Activated naive CD8-positive, alpha-beta T cell (primary cell): ENCODE measurements at regions not wholly inside any gene's neighbourhood (a gene's known extent, or its start where the extent isn't known, plus 50 kb on each side); places are given as distances from the start of the nearest gene placed in this dataset.

Experiments used
- H3K27ac Mint-ChIP-seq: one replicate; pipeline ENCODE4 v1.8.0; 2021; ENCODE audit warnings: mixed read lengths
- H3K27me3 Mint-ChIP-seq: one replicate; pipeline ENCODE4 v1.8.0; 2021; ENCODE audit warnings: mixed read lengths
- H3K36me3 Mint-ChIP-seq: one replicate; pipeline ENCODE4 v1.8.0; 2021; ENCODE audit warnings: mixed read lengths
- H3K4me1 Mint-ChIP-seq: one replicate; pipeline ENCODE4 v1.8.0; 2021; ENCODE audit warnings: low read depth, mixed read lengths
- H3K4me3 Mint-ChIP-seq: one replicate; pipeline ENCODE4 v1.8.0; 2021; ENCODE audit warnings: mild to moderate bottlenecking, mixed read lengths
- H3K9me3 Mint-ChIP-seq: one replicate; pipeline ENCODE4 v1.8.0; 2021; ENCODE audit warnings: low read depth, mixed read lengths

DNA sequence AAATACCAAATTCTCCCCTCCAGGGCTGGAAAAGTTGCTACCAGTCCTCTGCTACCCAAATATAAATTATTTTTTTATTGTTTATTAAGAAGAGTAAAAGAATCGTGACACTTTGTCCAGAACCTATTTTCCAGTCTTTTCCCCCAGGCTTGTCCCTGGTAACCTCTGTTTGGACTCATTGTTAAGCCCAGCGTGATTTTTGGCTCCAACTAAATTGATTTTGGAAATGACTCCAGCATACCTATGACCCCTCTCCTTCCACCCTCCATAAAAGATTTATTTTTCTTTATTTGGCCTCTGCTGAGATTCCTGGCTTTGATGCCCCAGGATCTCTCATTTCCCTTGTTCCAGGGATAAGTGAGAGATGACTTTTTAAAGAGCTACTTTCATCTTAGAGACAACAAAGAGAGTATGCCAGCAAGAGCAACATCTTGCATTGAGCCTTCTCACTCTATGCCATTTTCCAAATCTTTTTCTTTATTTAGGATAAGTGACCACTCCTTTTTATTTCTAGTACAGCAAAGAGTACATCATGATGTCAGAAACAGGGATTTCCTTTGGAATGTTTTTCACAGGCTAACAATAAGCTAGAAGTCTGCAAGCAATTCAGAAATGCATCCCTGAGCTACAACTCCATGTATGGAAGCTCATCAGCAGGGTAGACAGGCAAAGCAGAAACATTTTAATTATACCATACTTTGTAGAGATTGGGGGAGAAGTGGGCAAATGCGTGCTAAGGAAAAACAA, 75.8 kb downstream of the DAD1 start:
- H3K36me3 Mint-ChIP-seq: peaks cover 51% of the 10 kb centered on the region
- H3K27ac Mint-ChIP-seq: peak overlapping the region; percentile 100
- H3K27me3 Mint-ChIP-seq: no peaks in the 10 kb centered on the region
- no peaks in the 10 kb centered on the region for H3K9me3 Mint-ChIP-seq
- H3K4me1 Mint-ChIP-seq: peaks cover 78% of the 10 kb centered on the region
- peak overlapping the region; percentile 95 for H3K4me3 Mint-ChIP-seq

DNA sequence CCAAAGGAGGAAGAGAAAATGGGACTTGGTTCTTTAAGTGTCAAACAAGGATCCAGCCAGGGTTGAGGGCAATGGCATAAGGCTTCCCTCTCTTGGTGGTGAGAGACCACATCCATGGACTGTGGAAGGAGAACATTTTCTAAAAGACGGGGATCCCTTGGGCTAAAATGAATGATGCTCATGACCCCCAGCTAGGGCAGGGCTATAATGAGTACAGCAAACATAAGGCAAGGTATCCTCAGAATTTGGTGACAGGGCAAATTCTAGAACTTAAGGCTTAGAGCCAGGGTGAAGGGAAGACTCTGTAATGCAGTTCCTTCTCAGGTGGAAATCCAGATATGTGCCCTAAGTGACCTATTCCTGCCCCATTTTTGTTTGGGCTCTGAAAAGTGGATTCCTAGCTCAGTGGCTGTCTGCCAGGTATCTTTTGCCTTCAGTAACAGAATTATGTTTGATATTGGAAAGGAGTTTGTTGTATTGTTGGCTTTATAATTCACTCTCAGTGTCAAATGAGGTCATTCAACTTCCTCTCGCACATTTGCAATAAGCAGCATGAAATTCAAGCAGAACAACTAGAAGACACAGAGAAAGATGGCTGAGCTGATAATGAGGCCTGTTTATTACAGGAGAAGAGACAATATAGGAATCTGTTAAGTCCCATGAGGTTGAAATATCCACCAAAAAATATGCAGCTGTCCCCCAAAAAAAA, 76.8 kb downstream of the DAD1 start:
- Mint-ChIP-seq H3K36me3 (peaks cover 47% of the 10 kb centered on the region), H3K4me1 (peaks cover 71% of the 10 kb centered on the region), H3K4me3 (peak overlapping the region; percentile 95), H3K27ac (peak overlapping the region; percentile 100), H3K9me3 (no peaks in the 10 kb centered on the region), H3K27me3 (no peaks in the 10 kb centered on the region)

- H3K4me1 Mint-ChIP-seq: peaks cover 68% of the 10 kb centered on the region
- H3K4me3 Mint-ChIP-seq: peak overlapping the region; percentile 95
- H3K27ac Mint-ChIP-seq: peak overlapping the region; percentile 100
- no peaks in the 10 kb centered on the region for H3K27me3 Mint-ChIP-seq
- no peaks in the 10 kb centered on the region for H3K9me3 Mint-ChIP-seq
- peaks cover 48% of the 10 kb centered on the region for H3K36me3 Mint-ChIP-seq
These were observed 78.4 kb downstream of the DAD1 start for GRCh38 chr14:22510527-22511110.

DNA sequence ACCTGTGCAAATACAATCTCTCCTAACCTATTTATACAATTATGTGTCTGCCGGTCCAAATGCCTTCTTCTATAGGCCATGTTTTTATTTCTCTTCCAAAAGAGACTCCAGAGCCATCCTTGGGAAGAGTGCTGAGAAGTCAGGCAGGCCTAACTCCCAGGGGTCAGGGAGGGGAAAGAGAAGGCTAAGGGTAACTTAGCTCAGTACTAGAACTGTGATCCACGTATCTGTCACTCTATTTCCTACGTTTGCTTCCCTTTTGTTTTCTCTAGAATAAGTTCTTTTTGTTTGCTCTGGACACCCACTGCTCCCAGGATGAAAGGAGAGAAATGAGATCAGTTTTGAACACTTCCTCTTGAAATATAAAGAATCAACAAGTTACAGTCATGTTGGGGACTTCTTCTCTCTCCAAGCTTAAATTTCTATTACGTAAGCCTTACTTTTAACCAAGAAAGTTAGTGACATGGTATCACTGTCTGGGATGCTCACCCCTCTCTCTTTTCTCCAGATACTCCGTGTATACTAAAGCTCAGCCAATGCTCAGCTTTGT, 79.2 kb downstream of the DAD1 start:
- Mint-ChIP-seq H3K27ac (peak overlapping the region; percentile 100), H3K36me3 (peaks cover 49% of the 10 kb centered on the region), H3K4me3 (peak overlapping the region; percentile 95), H3K27me3 (no peaks in the 10 kb centered on the region), H3K4me1 (peaks cover 65% of the 10 kb centered on the region), H3K9me3 (no peaks in the 10 kb centered on the region)

DNA sequence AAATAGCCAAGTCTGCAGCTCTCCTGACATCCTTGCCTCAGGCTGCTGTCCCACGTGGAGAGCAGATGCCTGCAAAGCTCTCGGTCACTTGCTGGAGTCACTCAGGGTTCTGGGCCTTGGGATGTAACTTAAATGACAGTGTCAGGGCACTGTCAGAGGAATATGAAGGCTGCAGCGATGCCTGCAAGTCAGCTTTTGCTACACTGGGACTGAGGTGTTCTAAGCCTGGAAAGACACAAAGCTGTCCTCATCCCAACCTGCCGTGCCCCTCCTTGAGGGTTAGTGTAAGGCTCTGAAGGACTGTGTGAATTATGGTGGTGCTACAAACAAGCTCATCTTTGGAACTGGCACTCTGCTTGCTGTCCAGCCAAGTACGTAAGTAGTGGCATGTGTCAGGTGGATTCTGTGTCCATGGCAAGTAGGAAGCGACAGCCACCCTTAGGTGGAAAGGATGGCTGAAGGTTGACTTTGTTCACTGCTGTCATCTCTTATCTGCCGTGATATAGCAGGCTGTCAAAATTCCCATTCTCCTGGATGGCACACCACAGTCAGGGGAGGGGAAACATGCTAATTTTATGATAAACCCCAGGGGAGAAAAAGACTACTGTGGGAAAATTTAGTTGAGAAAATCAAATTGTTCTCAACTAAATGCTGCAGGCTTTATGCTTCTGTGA, 79.9 kb downstream of the DAD1 start:
- peak overlapping the region; percentile 100 for H3K27ac Mint-ChIP-seq

GRCh38 chr14:22508662-22509035, 80.4 kb downstream of the DAD1 start:
- H3K9me3 Mint-ChIP-seq: no peaks in the 10 kb centered on the region
- H3K27ac Mint-ChIP-seq: peak overlapping the region; percentile 100
- peaks cover 54% of the 10 kb centered on the region for H3K36me3 Mint-ChIP-seq
- peaks cover 66% of the 10 kb centered on the region for H3K4me1 Mint-ChIP-seq
- no peaks in the 10 kb centered on the region for H3K27me3 Mint-ChIP-seq
- H3K4me3 Mint-ChIP-seq: peak overlapping the region; percentile 95

More for the DNA sequence above, 79.9 kb downstream of the DAD1 start:
- Mint-ChIP-seq H3K36me3 (peaks cover 49% of the 10 kb centered on the region), H3K27me3 (no peaks in the 10 kb centered on the region), H3K9me3 (no peaks in the 10 kb centered on the region), H3K4me3 (peak overlapping the region; percentile 95), H3K4me1 (peaks cover 65% of the 10 kb centered on the region)

- peaks cover 63% of the 10 kb centered on the region for H3K4me1 Mint-ChIP-seq
- no peaks in the 10 kb centered on the region for H3K9me3 Mint-ChIP-seq
- H3K27me3 Mint-ChIP-seq: no peaks in the 10 kb centered on the region
These were observed 80.9 kb downstream of the DAD1 start for GRCh38 chr14:22508150-22508457.

GRCh38 chr14:22506778-22507351, 82.2 kb downstream of the DAD1 start:
- H3K4me3 Mint-ChIP-seq: peak overlapping the region; percentile 95
- H3K36me3 Mint-ChIP-seq: peaks cover 47% of the 10 kb centered on the region
- no peaks in the 10 kb centered on the region for H3K9me3 Mint-ChIP-seq
- peaks cover 55% of the 10 kb centered on the region for H3K4me1 Mint-ChIP-seq
- peak overlapping the region; percentile 100 for H3K27ac Mint-ChIP-seq
- no peaks in the 10 kb centered on the region for H3K27me3 Mint-ChIP-seq

More at GRCh38 chr14:22508150-22508457, 80.9 kb downstream of the DAD1 start:
- Mint-ChIP-seq H3K36me3 (peaks cover 53% of the 10 kb centered on the region), H3K27ac (peak overlapping the region; percentile 100), H3K4me3 (peak overlapping the region; percentile 95)

GRCh38 chr14:22506378-22506710, 82.7 kb downstream of the DAD1 start:
- peaks cover 48% of the 10 kb centered on the region for H3K36me3 Mint-ChIP-seq

DNA sequence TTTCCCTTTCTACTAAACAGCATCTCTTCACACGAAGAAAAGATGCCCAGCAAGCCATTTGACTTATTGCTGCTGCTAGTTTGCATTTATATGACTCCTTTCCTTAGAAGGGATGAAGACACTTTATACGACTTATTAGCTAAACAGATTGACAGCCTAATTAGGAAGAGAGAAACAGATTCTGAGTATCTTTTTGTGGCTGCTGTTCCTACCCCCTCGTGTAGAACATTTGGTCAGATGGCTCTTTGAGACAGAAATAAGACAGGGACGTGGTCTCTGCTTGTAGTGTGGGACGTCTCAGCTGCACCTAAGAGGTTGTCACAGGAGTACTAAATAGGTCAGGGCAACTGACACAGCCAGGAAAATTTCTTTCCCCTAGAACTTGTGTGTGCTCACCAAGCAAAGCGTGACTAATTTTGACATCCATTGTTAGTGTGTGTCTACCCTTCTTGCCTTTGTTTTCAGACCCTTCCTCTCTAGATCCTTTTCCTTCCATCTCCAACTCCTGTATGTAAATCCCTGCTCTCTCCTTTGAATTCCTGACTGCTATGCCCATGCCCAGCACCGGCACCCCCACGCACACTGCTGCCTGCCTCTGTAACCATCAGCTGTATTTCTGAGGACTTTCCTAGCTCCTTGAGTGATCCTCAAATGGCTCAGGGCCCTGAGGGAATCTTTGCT, 83.2 kb downstream of the DAD1 start:
- peaks cover 45% of the 10 kb centered on the region for H3K4me1 Mint-ChIP-seq
- peaks cover 47% of the 10 kb centered on the region for H3K36me3 Mint-ChIP-seq
- H3K27ac Mint-ChIP-seq: peak overlapping the region; percentile 100
- peak overlapping the region; percentile 95 for H3K4me3 Mint-ChIP-seq
- H3K27me3 Mint-ChIP-seq: no peaks in the 10 kb centered on the region
- H3K9me3 Mint-ChIP-seq: no peaks in the 10 kb centered on the region

More at GRCh38 chr14:22506378-22506710, 82.7 kb downstream of the DAD1 start:
- Mint-ChIP-seq H3K4me3 (peak overlapping the region; percentile 95), H3K4me1 (peaks cover 50% of the 10 kb centered on the region), H3K27ac (peak overlapping the region; percentile 100), H3K27me3 (no peaks in the 10 kb centered on the region), H3K9me3 (no peaks in the 10 kb centered on the region)

GRCh38 chr14:22505309-22505696, 83.7 kb downstream of the DAD1 start:
- H3K36me3 Mint-ChIP-seq: peaks cover 45% of the 10 kb centered on the region

DNA sequence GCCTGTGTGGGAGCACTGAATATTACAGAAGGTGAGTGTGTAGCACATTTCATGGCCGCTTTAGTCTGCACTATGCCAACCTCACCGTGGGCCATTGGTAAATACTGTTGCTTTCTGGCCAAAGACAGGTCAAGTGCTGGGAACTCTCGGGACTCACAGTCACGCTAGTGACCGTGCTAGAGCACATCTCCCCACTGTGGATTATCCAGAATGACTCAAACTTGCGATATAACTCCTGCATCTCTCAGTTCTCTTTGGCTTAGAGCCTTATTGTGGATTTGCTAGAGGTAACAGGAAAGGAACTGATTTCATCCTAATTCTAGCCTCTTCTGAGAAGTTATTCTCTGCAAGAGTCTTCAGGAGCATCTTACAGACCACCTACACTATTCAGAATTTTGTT, 86.5 kb downstream of the DAD1 start:
- H3K9me3 Mint-ChIP-seq: no peaks in the 10 kb centered on the region
- peaks cover 36% of the 10 kb centered on the region for H3K36me3 Mint-ChIP-seq

More at GRCh38 chr14:22505309-22505696, 83.7 kb downstream of the DAD1 start:
- H3K9me3 Mint-ChIP-seq: no peaks in the 10 kb centered on the region
- no peaks in the 10 kb centered on the region for H3K27me3 Mint-ChIP-seq
- H3K4me1 Mint-ChIP-seq: peaks cover 41% of the 10 kb centered on the region
- H3K4me3 Mint-ChIP-seq: peak overlapping the region; percentile 95
- peak overlapping the region; percentile 100 for H3K27ac Mint-ChIP-seq

DNA sequence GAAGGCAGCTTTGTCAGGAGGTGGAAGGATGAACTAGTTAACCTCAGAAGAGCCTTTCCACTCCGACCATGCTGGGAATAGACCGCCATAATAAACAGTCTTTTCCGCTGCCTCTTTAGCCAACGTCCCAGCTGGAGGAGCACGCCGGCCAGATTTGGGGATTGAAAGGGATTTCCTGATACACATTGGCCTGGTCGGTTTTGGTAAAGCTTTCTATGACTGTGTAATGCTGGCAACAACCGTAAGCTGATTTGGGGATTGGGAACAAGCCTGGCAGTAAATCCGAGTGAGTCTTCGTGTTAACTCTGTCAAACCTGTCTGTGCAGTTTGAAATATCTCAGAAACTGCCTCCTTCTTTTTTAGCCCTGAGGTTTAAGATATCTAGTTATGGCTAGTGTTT, 87.0 kb downstream of the DAD1 start:
- Mint-ChIP-seq H3K4me1 (peaks cover 34% of the 10 kb centered on the region), H3K36me3 (peaks cover 38% of the 10 kb centered on the region), H3K27me3 (no peaks in the 10 kb centered on the region), H3K4me3 (peak overlapping the region; percentile 93), H3K9me3 (no peaks in the 10 kb centered on the region), H3K27ac (peak overlapping the region; percentile 96)

More for the DNA sequence above, 86.5 kb downstream of the DAD1 start:
- peak overlapping the region; percentile 93 for H3K4me3 Mint-ChIP-seq
- H3K4me1 Mint-ChIP-seq: peaks cover 34% of the 10 kb centered on the region
- H3K27ac Mint-ChIP-seq: peak overlapping the region; percentile 96
- no peaks in the 10 kb centered on the region for H3K27me3 Mint-ChIP-seq
